GM19240 (cell line): ENCODE measurements at regions not wholly inside any gene's neighbourhood (a gene's known extent, or its start where the extent isn't known, plus 50 kb on each side); places are given as distances from the start of the nearest gene placed in this dataset.
"Not testable (repeated sequence)": the region's sequence is repeated elsewhere in the genome, so short reads cannot be mapped to it uniquely, and the experiment has no call there.

Experiments used
- DNase-seq: peaks from one replicate; pipeline ENCODE4 v3.0.0; 2011; ENCODE audit warnings: low spot score; ENCODE audit not compliant: insufficient read length

- DNase-seq: no peak
These were observed 118.5 kb upstream of the KYNU start for GRCh38 chr2:142758973-142759372.

- no peak for DNase-seq
These were observed 120.4 kb upstream of the KYNU start for GRCh38 chr2:142757111-142757510.

GRCh38 chr2:142756430-142756829, 121.0 kb upstream of the KYNU start:
- DNase-seq: no peak

- DNase-seq: no peak
These were observed 122.3 kb upstream of the KYNU start for GRCh38 chr2:142755191-142755590.

GRCh38 chr2:142754182-142754581, 123.3 kb upstream of the KYNU start:
- no peak for DNase-seq

GRCh38 chr2:142750858-142751257, 126.6 kb upstream of the KYNU start:
- no peak for DNase-seq

- DNase-seq: no peak
These were observed 128.8 kb upstream of the KYNU start for GRCh38 chr2:142748559-142749099.

- DNase-seq: no peak
These were observed 131.8 kb upstream of the KYNU start for GRCh38 chr2:142745691-142746090.

- DNase-seq: no peak
These were observed 134.9 kb upstream of the KYNU start for GRCh38 chr2:142742371-142743214.

- DNase-seq: no peak
These were observed 135.6 kb upstream of the KYNU start for GRCh38 chr2:142741764-142742269.

GRCh38 chr2:142734770-142735169, 142.7 kb upstream of the KYNU start:
- DNase-seq: no peak

- DNase-seq: no peak
These were observed 143.2 kb upstream of the KYNU start for GRCh38 chr2:142734231-142734630.

GRCh38 chr2:142729814-142730213, 147.7 kb upstream of the KYNU start:
- DNase-seq: not testable (repeated sequence)

GRCh38 chr2:142727821-142728478, 149.5 kb upstream of the KYNU start:
- DNase-seq: not testable (repeated sequence)

- no peak for DNase-seq
These were observed 152.1 kb upstream of the KYNU start for GRCh38 chr2:142725386-142725785.

GRCh38 chr2:142724713-142725349, 152.6 kb upstream of the KYNU start:
- no peak for DNase-seq

- no peak for DNase-seq
These were observed 153.3 kb upstream of the KYNU start for GRCh38 chr2:142724186-142724585.

- DNase-seq: no peak
These were observed 154.2 kb upstream of the KYNU start for GRCh38 chr2:142723236-142723635.

- DNase-seq: no peak
These were observed 154.9 kb upstream of the KYNU start for GRCh38 chr2:142722569-142722968.

- no peak for DNase-seq
These were observed 155.4 kb upstream of the KYNU start for GRCh38 chr2:142722086-142722485.

- no peak for DNase-seq
These were observed 156.4 kb upstream of the KYNU start for GRCh38 chr2:142721015-142721414.
